ENCODE measurements at regions not wholly inside any gene's neighbourhood (a gene's known extent, or its start where the extent isn't known, plus 50 kb on each side); places are given as distances from the start of the nearest gene placed in this dataset.

- DNase-seq (ENCODE audit: low read depth), result no peak
These were observed 192.0 kb upstream of the JUN start for GRCh38 chr1:58975888-58976287.

DNA sequence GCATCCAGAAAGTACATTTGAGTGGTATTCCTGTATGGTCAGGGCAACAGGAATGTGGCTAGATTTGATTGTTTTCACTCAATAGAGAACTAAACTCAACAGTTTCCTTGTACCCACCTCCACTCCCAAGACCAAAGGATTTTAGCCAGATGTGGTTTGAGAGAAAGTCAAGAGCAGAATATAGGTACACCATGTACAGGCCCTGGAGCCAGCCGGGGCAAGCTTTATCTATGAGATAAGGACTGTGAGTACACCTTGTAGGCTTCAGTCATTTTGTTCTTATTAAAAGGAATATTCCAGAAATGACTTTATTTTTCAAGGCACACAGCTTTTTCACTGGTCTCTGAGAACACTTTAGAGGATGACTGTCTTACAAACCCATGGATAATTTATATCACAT is 192.4 kb upstream of the JUN start:
- no peak for DNase-seq (ENCODE audit: low read depth)

DNA sequence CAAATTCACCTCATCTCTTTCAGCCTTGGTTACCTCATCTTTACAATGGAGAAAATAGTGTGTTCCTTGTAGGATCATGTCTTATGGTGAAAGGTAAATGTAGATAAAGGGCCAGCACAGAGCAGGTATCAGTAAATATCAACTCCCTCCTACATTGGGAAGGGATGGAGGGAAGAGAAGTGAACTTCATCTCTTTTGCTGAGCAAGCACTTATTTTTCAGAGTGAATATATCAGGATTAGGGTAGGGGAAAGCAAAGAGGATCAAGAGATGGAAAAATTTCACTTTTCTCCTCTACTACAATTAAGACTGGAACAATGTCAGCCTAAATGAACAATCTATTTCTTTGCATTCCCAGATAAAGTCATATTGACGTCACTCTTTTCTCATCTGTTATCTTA is 193.8 kb upstream of the JUN start:
- no peak for DNase-seq (ENCODE audit: low read depth)

- DNase-seq (ENCODE audit: low read depth), result no peak
These were observed 194.2 kb upstream of the JUN start for GRCh38 chr1:58978096-58978495.

- DNase-seq (ENCODE audit: low read depth), result no peak
These were observed 195.2 kb upstream of the JUN start for GRCh38 chr1:58979086-58979485.

DNA sequence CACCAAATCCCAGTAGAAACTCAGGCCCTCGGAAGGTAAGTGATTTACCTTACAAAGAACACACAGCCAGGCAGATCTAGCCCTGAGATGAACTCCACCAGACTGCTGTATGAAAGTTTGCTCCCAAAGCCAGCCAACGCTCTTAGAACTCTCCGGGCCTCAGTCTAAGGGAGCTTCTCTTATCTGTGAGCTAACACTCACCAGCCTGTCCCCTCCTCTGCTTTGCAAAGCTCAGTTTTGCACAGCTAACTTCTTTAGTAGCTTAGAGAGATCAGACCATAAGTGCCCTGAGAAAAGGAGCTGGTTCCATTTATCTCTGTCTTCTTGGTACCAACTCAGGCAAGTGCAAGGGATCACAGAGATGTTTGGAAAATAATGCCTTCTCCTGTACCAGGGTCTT is 195.8 kb upstream of the JUN start:
- no peak for DNase-seq (ENCODE audit: low read depth)

DNA sequence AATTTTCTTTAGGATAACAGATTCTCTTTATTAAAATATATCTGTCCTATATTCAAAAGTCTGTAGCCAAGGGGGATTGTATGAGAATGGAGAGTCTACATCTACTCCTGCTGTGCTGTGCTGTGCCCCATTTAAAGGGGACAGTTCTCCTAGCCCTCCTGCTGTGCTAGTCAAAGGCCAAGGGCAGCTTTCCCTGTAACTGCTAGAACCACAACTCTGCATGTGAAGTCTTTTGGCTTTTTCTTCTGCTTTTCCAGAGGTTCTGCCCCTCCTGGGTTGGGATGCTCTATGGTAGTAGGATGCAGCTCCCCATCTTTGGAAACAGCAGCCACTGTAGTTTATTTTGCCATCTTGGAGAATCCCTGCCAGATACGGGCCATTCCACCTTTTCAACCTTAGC is 197.5 kb upstream of the JUN start:
- DNase-seq (ENCODE audit: low read depth), result no peak

- no peak for DNase-seq (ENCODE audit: low read depth)
These were observed 198.6 kb upstream of the JUN start for GRCh38 chr1:58982259-58982998.

- DNase-seq (ENCODE audit: low read depth), result no peak
These were observed 199.3 kb upstream of the JUN start for GRCh38 chr1:58983162-58983561.

- no peak for DNase-seq (ENCODE audit: low read depth)
These were observed 199.9 kb upstream of the JUN start for GRCh38 chr1:58983633-58984245.

GRCh38 chr1:58986996-58987767 is 203.3 kb upstream of the JUN start:
- DNase-seq (ENCODE audit: low read depth), result no peak

DNA sequence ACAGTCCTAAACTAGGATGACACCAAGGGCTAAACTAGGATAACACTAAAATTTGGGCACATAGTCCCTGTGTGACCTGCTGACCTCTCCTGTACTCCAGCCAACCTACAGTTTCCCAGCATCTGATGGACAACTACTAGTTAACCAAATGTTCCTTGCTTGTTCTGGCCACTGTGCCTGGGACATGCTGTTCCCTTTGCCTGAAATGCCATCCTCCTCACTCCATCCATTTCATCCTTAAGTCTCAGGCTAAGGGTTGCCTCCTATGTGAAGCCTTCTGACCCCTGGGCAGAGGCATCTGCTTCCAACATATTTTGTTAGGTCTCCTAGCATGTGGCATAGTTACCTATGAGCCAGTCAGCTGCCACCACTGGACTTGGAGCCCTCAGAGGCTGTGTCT is 204.9 kb upstream of the JUN start:
- no peak for DNase-seq (ENCODE audit: low read depth)

DNA sequence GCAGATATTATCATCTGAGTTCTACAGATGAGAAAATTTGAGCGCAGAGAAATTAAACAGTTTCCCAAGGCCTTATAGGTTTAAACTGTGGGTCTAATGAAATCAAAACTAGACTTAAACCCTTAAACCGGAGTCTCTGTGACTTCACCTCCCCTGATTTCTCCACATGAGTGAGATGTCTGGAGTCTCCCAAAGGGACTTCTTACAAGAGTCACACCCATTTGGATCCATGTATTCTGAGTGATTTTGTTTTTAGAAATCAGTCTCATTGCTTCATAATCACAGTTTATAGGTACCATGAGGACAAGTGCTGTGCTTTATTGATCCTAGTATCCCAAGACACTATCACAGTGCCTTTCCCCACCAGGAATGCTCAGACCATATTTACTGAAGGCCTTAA is 206.0 kb upstream of the JUN start:
- no peak for DNase-seq (ENCODE audit: low read depth)

- no peak for DNase-seq (ENCODE audit: low read depth)
These were observed 207.5 kb upstream of the JUN start for GRCh38 chr1:58991305-58991704.

DNA sequence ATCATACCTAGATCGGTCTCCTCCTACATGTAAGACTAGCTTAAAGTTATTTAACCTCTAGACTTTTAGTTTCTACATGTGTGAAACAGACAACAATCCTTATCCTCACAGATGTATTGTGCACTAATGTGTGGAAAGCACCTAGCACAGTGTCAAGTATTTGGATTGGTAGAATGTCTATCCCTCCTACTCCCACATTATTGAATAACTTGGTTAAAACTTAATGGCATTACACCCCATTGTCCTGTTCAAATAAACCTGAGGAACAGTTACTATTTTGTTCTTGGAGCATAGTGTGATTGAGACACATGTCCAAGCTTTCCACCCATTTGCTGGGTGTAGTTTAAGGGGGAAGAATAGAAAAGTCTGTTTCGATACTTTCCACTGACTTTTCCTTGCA is 208.8 kb upstream of the JUN start:
- DNase-seq (ENCODE audit: low read depth), result no peak

- no peak for DNase-seq (ENCODE audit: low read depth)
These were observed 209.6 kb upstream of the JUN start for GRCh38 chr1:58993403-58993802.

DNA sequence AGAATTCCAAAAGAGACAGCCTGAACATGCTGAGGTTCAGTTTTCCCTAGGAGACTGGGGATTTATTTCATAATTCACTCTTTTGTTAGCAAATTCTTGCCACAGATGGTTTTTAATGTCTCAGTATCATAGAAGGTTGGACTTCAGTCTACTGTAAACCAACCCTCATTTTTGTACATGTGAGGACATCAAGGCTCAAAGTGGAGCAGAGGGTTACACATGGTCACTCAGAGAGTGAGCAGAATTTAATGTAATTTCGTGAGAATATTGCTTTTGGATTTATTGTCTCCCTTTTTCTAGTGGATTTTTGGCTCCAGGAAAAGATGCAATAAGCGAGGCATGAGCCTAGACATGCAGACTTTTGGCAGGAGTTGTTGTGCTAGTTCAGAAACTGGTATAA is 210.8 kb upstream of the JUN start:
- no peak for DNase-seq (ENCODE audit: low read depth)

DNA sequence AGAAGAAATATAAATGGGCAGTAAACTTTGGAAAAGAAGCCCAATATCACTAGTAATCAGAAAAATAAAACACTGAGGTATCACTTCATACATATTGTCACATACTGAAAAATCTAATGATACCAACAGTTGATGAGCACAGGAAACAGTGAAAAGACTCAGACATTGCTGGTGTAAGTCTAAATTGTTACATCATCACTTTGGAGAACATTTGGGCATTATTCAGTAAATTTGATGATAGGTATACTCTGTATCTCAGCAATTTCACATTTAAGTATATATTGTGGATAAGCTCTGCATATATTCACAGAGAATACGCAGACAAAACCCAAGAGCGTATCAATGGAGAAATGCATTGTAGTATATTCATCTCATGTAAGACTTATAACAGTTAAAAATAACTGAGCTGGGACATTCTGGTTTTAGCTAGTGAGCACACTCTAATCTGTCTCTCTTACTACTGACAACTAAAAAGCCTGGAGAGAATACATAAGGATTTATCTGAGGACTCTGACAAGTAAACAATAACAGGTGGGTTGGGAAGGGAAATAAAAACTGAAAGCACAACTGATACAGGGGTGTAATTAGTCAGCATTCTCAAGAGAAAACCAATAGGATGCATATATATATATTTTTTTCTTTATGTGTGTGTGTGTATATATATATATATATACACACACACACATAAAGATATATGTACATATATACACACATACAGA is 212.7 kb upstream of the JUN start:
- no peak for DNase-seq (ENCODE audit: low read depth)

GRCh38 chr1:58997060-58997411 is 213.2 kb upstream of the JUN start:
- no peak for DNase-seq (ENCODE audit: low read depth)

- no peak for DNase-seq (ENCODE audit: low read depth)
These were observed 213.8 kb upstream of the JUN start for GRCh38 chr1:58997637-58998036.

GRCh38 chr1:58999676-59000075 is 215.8 kb upstream of the JUN start:
- no peak for DNase-seq (ENCODE audit: low read depth)

DNA sequence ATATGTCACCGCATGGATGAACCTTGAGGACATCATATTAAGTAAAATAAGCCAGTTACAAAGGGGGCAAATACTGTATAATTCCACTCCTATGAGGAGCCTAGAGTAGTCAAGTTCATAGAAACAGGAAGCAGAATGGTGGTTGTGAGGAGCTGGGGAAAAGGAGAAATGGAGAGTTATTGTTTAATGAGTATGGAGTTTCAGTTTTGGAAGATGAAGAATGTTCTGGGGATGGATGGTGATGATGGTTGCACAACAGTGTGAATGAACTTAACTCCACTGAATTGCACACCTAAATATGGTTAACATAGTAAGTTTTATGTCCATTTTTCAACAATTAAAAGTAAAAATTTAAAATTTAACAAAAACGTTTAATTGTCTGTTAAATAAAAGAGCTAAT is 220.9 kb upstream of the JUN start:
- DNase-seq (ENCODE audit: low read depth), result no peak

Measured in stimulated activated CD8-positive, alpha-beta memory T cell treated with anti-CD3 and anti-CD28 coated beads, Interleukin-12 subunit alpha, Interleukin-12 subunit beta, amount 100 ng/mL, for 4 hours (primary cell).